ENCODE measurements at regions not wholly inside any gene's neighbourhood (a gene's known extent, or its start where the extent isn't known, plus 50 kb on each side); places are given as distances from the start of the nearest gene placed in this dataset.

DNA sequence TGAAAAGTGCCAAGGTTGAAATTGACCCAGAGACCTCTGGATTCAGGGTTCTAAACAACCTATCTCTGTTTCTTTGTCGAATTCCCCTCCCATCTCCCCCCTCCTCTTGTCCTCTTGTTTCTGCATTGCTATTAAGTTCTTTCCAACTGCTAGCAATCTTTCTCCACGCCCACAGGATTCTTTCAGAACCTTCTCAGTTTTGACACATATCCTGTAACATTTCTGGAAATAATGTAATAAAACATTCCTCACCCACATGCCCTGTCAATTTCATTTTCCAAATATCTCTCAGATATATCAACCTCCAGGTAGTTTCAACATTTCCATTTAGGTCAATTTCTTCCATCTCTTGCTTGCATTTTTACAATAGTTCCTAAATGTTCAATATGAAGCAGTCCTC, 1105.9 kb downstream of the ARAP2 start:
- ATAC-seq, result no peak
- no peak for TF ChIP-seq ZFP30 (CRISPR knock-in tag; IDR thresholded peaks at IDR 0.05)
- TF ChIP-seq TOX (CRISPR knock-in tag; IDR thresholded peaks at IDR 0.05; ENCODE audit: borderline replicate concordance), result no peak
- TF ChIP-seq TCF4 (CRISPR knock-in tag; IDR thresholded peaks at IDR 0.05; ENCODE audit: borderline replicate concordance), result no peak
- TF ChIP-seq GLIS3 (CRISPR knock-in tag; IDR thresholded peaks at IDR 0.05), result no peak
- no peak for TF ChIP-seq ZNF565 (CRISPR knock-in tag; conservative IDR thresholded peaks at IDR 0.05; ENCODE audit: low read depth)
- TF ChIP-seq, protein P1, sequence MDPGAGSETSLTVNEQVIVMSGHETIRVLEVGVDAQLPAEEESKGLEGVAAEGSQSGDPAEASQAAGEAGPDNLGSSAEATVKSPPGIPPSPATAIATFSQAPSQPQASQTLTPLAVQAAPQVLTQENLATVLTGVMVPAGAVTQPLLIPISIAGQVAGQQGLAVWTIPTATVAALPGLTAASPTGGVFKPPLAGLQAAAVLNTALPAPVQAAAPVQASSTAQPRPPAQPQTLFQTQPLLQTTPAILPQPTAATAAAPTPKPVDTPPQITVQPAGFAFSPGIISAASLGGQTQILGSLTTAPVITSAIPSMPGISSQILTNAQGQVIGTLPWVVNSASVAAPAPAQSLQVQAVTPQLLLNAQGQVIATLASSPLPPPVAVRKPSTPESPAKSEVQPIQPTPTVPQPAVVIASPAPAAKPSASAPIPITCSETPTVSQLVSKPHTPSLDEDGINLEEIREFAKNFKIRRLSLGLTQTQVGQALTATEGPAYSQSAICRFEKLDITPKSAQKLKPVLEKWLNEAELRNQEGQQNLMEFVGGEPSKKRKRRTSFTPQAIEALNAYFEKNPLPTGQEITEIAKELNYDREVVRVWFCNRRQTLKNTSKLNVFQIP (CRISPR knock-in tag; IDR thresholded peaks at IDR 0.05; ENCODE audit: borderline replicate concordance, low read depth), result no peak
- TF ChIP-seq RARB (CRISPR knock-in tag; IDR thresholded peaks at IDR 0.05), result no peak
- no peak for TF ChIP-seq ZNF70 (CRISPR knock-in tag; IDR thresholded peaks at IDR 0.05)
- TF ChIP-seq SNAI2 (CRISPR knock-in tag; IDR thresholded peaks at IDR 0.05), result no peak
- TF ChIP-seq, protein P2, sequence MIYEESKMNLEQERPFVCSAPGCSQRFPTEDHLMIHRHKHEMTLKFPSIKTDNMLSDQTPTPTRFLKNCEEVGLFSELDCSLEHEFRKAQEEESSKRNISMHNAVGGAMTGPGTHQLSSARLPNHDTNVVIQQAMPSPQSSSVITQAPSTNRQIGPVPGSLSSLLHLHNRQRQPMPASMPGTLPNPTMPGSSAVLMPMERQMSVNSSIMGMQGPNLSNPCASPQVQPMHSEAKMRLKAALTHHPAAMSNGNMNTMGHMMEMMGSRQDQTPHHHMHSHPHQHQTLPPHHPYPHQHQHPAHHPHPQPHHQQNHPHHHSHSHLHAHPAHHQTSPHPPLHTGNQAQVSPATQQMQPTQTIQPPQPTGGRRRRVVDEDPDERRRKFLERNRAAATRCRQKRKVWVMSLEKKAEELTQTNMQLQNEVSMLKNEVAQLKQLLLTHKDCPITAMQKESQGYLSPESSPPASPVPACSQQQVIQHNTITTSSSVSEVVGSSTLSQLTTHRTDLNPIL (CRISPR knock-in tag; IDR thresholded peaks at IDR 0.05; ENCODE audit: low read depth), result no peak
- TF ChIP-seq, protein P3, sequence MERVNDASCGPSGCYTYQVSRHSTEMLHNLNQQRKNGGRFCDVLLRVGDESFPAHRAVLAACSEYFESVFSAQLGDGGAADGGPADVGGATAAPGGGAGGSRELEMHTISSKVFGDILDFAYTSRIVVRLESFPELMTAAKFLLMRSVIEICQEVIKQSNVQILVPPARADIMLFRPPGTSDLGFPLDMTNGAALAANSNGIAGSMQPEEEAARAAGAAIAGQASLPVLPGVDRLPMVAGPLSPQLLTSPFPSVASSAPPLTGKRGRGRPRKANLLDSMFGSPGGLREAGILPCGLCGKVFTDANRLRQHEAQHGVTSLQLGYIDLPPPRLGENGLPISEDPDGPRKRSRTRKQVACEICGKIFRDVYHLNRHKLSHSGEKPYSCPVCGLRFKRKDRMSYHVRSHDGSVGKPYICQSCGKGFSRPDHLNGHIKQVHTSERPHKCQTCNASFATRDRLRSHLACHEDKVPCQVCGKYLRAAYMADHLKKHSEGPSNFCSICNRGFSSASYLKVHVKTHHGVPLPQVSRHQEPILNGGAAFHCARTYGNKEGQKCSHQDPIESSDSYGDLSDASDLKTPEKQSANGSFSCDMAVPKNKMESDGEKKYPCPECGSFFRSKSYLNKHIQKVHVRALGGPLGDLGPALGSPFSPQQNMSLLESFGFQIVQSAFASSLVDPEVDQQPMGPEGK (CRISPR knock-in tag; IDR thresholded peaks at IDR 0.05; ENCODE audit: borderline replicate concordance), result no peak
- TF ChIP-seq OSR1 (CRISPR knock-in tag; IDR thresholded peaks at IDR 0.05), result no peak
- TF ChIP-seq ESRRG (CRISPR knock-in tag; IDR thresholded peaks at IDR 0.05), result no peak
- no peak for TF ChIP-seq ZFP3 (CRISPR knock-in tag; IDR thresholded peaks at IDR 0.05)
- TF ChIP-seq CSDC2 (CRISPR knock-in tag; IDR thresholded peaks at IDR 0.05), result no peak
- TF ChIP-seq ARNTL (CRISPR knock-in tag; IDR thresholded peaks at IDR 0.05; ENCODE audit: borderline replicate concordance, low read depth), result no peak

DNA sequence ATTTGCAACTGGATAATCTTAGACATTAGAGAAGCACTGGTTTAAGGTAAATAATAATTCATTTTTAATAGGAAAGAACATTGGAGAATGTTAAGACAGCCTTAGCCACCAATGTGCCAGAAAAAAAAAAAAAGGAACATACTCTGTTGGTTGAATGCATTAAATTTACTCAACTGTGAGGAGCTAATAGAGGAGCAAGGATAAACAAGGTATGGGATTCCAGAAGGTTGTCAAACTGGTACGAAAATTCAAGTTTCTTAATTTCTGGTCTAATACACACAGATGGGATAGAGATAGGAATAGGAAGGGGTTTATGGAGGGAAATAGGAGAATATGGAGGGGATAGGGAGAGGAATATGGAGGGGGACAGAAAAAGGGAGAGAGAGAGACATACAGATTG, 1096.6 kb downstream of the ARAP2 start:
- ATAC-seq, result no peak
- TF ChIP-seq SNAI2 (CRISPR knock-in tag; IDR thresholded peaks at IDR 0.05), result no peak
- no peak for TF ChIP-seq ZNF70 (CRISPR knock-in tag; IDR thresholded peaks at IDR 0.05)
- no peak for TF ChIP-seq OSR1 (CRISPR knock-in tag; IDR thresholded peaks at IDR 0.05)
- TF ChIP-seq PPARA (CRISPR knock-in tag; IDR thresholded peaks at IDR 0.05; ENCODE audit: borderline replicate concordance), result no peak
- TF ChIP-seq, protein P2 (CRISPR knock-in tag; IDR thresholded peaks at IDR 0.05; ENCODE audit: low read depth), result no peak
- no peak for TF ChIP-seq ZNF8 (CRISPR knock-in tag; IDR thresholded peaks at IDR 0.05)
- TF ChIP-seq, protein P4, sequence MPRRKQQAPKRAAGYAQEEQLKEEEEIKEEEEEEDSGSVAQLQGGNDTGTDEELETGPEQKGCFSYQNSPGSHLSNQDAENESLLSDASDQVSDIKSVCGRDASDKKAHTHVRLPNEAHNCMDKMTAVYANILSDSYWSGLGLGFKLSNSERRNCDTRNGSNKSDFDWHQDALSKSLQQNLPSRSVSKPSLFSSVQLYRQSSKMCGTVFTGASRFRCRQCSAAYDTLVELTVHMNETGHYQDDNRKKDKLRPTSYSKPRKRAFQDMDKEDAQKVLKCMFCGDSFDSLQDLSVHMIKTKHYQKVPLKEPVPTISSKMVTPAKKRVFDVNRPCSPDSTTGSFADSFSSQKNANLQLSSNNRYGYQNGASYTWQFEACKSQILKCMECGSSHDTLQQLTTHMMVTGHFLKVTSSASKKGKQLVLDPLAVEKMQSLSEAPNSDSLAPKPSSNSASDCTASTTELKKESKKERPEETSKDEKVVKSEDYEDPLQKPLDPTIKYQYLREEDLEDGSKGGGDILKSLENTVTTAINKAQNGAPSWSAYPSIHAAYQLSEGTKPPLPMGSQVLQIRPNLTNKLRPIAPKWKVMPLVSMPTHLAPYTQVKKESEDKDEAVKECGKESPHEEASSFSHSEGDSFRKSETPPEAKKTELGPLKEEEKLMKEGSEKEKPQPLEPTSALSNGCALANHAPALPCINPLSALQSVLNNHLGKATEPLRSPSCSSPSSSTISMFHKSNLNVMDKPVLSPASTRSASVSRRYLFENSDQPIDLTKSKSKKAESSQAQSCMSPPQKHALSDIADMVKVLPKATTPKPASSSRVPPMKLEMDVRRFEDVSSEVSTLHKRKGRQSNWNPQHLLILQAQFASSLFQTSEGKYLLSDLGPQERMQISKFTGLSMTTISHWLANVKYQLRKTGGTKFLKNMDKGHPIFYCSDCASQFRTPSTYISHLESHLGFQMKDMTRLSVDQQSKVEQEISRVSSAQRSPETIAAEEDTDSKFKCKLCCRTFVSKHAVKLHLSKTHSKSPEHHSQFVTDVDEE (CRISPR knock-in tag; IDR thresholded peaks at IDR 0.05), result no peak

DNA sequence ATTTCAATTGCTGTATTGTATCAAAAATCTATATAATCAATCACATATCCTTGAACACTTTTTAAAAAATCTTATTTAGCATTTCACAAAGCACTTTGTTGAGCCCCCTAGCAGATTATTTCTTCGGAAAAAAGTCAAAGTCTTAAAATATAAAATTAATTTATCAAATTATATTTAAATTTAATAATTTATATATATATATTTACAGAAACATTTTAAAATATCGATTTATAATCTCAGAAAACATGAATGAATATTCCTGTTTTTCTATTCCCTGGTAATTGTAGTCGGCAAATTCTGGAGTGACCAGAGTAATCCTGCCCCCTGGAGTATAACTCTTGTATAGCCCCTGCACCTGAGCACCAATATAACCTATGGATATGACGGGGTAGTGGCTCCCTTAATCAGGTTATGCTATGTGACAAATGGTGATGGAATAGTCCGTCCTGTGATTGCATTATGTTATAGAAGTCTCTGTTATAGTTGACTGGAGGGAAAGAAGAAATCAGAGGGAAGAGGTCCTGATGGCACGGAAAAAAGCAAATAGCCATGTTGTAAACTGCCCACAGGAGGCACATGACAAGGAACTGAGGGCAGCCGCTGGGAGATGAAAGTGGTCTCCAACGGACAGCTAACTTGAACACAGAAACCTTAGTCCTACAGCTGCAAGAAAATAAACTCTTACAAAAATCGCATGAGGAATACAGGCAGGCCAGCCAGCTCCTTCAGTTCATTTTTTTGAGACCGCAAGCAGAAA, 1092.3 kb downstream of the ARAP2 start:
- no peak for TF ChIP-seq BACH2 (CRISPR knock-in tag; IDR thresholded peaks at IDR 0.05; ENCODE audit: borderline replicate concordance)
- no peak for ATAC-seq

All from SK-N-SH treated with all-trans-retinoic acid at 6 μM for 48 hours (cell line).